Body of pancreas (tissue), 4 donors: ENCODE measurements at regions not wholly inside any gene's neighbourhood (a gene's known extent, or its start where the extent isn't known, plus 50 kb on each side); places are given as distances from the start of the nearest gene placed in this dataset.

ENCODE experiments used
- CTCF ChIP-seq, 7 experiments: fragments of 450-650 bp in 4 of 7; fragments of 200-600 bp in 3 of 7; sonication (generic) in 3 of 7; IDR thresholded peaks; one replicate each; pipeline ENCODE4 v1.5.1; 2016 to 2019; ENCODE audit warnings: antibody characterized with exemption in 7 of 7
- POLR2A ChIP-seq, 3 donors: fragments of 450-650 bp; IDR thresholded peaks; one replicate each; pipeline ENCODE4 v1.6.1; 2016; ENCODE audit warnings: antibody characterized with exemption in 3 of 3, mild to moderate bottlenecking in 2 of 3

- TF ChIP-seq CTCF (IDR thresholded peaks at IDR 0.05) (no peak), POLR2A (IDR thresholded peaks at IDR 0.05) (no peak)
Observed at GRCh38 chr9:20041697-20042081, 252.9 kb upstream of the SLC24A2 start.
